Gastrocnemius medialis (tissue), 4 donors: ENCODE measurements at regions not wholly inside any gene's neighbourhood (a gene's known extent, or its start where the extent isn't known, plus 50 kb on each side); places are given as distances from the start of the nearest gene placed in this dataset.

Experiments used
- CTCF ChIP-seq, 5 experiments: fragments of 450-650 bp in 3 of 5; fragments of 200-600 bp in 2 of 5; sonication (generic) in 2 of 5; IDR thresholded peaks in 4 of 5; conservative IDR thresholded peaks in 1 of 5; 1 replicate in 4 of 5; 2 replicates in 1 of 5; pipeline ENCODE4 v1.5.1; 2016 to 2019; ENCODE audit warnings: antibody characterized with exemption in 5 of 5, mild to moderate bottlenecking in 3 of 5, moderate library complexity in 3 of 5
- POLR2A ChIP-seq, 2 donors: fragments of 450-650 bp; IDR thresholded peaks; one replicate each; pipeline ENCODE4 v1.6.1; 2017; ENCODE audit warnings: antibody characterized with exemption in 2 of 2, mild to moderate bottlenecking in 2 of 2, moderate library complexity in 2 of 2

GRCh38 chr6:104539173-104539572 lies 320.5 kb downstream of the HACE1 start:
- TF ChIP-seq CTCF (IDR thresholded peaks at IDR 0.05 in 4 of 5, conservative IDR thresholded peaks at IDR 0.05 in 1 of 5) (no peak), POLR2A (IDR thresholded peaks at IDR 0.05) (no peak)
